NCI-H2196 treated with DMSO at 0.1 percent for 48 hours (cell line): ENCODE measurements at regions not wholly inside any gene's neighbourhood (a gene's known extent, or its start where the extent isn't known, plus 50 kb on each side); places are given as distances from the start of the nearest gene placed in this dataset.
"Not testable (repeated sequence)": the region's sequence is repeated elsewhere in the genome, so short reads cannot be mapped to it uniquely, and the experiment has no call there.

Experiments
- DNase-seq: peaks from one replicate; lab custom pipeline; 2025; ENCODE audit not compliant: unreplicated experiment; lab: John Stamatoyannopoulos, UW

DNA sequence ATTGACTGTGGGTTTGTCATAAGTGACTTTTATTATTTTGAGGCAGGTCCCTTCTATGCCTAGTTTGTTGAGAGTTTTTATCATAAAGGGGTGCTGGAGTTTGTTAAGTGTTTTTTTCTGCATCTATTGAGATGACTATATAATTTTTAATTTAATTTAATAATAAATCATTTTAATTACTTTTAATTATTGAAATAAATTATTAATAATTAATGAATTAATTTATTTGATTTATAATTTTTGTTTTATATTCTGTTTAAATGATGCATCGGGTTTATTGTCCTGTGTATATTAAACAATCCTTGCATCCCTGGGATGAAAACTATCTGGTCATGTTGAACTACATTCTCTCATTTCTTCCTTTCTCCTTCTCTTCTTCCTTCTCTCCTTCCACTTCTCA, 1352.2 kb upstream of the PRR20A start:
- DNase-seq, result no peak

DNA sequence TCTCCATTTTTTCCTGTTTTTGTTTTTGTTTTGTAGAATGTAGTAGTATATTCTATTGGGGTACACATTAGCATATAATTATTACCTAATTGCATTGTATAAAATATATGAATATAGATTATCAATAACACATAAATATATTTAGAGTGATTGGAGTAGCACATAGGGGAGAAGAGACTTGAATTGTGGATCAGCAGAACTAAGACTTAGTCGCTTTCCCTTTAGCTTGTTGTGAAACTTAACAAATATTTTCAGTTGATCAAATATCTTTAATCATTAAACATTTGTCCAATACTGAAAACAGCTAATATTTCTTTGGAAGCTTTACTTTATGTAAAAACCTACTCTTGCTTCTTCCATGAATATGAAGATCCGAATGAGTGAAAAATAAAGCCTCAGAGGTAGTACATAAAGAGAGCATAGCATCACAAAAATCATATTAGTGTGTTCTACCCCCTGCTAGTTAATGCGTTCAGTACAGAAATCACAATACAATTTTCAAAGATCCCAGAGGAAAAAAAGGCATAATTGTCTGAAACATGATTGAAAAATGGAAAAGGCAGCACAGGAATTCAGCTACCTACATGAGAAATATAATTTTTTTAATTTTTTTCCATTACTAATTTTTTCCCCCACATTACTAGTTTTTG, 1348.0 kb upstream of the PRR20A start:
- no peak for DNase-seq

DNA sequence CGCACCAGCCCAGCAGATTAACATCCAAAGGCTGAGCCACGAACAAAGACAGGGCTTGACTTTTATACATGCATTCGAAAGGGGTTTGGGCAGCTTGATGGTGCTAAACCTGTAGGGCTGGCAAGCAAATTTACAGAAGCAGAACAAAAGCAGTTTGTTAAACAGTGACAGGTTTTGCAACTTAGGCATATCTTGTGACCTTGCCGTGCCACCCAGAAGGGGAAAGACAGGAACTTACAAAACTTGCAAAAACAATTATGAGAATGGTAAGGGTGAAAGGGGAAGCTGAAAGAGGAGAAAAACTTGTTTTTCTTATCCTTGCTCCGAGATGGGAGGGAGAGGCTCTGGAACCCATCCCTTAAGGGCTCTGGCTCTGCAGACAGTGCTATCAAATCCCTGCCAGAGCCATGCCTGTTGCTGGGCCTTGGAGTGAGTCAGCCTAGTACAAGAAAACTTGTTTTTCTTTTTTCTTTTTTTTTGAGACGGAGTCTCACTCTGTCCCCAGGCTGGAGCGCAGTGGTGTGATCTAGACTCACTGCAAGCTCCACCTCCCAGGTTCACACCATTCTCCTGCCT, 1325.2 kb upstream of the PRR20A start:
- no peak for DNase-seq

DNA sequence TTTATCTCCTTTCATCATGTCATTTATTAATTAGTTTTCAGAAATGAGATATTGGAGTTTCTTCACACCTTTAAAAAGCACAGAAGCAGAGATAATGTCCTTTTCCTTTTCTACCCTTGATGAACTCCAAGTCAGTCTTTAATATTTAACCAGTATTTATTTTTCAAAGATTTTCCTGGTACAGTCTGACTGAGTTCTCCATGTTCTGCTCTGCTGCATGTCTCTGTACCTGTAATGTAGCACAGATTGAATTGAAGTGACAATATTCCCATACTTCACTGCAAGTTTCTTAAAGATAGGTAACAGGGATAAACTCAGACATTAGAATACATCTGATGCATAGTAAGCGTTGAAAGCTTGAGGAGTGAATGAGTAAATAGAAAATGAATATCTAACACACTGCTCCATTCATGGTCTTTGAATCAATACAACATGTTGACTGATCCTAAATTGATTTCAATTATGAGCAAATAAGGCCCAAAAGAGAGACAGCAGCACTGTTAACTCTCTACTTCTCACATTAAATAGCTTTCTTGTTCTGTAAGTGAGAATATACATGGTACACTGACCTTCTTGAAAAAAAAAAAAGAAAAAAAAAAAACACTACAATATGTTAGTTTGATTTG, 1323.6 kb upstream of the PRR20A start:
- no peak for DNase-seq

DNA sequence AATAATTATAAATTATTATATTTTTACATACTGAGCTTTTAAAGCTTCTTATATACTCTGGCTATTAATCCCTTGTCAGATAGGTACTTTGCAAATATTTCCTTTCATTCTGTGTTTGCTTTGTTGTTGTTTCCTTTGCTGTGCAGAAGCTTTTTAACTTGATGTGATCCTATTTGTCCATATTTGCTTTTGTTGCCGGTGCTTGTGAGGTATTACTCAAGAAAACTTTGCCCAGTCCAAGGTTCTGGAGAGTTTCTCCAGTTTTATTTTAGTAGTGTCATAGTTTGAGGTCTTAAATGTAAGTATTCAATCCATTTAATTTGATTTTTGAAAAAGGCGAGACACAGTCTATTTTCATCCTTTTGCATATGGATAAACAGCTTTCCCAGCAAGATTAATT, 1319.9 kb upstream of the PRR20A start:
- no peak for DNase-seq

DNA sequence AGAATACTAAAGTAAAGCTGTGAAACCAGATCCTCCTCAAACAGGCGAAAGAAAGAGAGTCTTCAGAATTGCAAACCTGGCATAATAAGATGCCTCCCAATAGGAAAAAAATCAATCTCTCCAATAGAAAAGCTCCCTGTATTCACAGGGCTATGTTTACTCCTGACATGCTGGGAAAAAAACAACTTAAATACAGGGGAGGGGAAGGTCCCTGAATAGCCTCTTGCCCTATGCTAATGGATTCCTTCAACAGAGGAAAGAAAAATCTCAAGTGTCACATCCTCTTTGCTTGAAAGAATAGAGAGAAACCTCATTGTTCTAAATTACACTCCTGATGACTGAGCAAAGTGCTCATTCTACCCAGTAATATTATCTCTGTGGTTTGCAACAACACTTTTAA, 1271.1 kb upstream of the PRR20A start:
- no peak for DNase-seq

DNA sequence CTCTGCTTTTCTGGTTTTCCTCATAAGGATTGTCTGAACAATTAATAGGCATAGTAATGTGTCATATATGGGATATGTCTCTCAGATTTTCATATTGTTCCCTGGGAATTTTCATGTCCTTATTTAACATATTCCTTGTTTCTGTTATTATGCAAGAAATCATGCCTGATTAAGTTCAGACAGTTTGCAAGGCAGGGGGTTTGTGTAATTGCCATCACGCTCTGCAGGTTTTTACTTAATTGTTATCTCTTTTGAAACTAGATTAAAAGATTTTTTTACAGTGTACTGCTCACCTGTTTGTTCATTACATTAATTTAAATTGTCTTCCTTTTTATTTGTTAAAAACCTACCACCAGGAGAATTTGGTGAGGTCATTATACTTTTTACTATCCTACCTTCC, 1253.2 kb upstream of the PRR20A start:
- DNase-seq, result no peak

DNA sequence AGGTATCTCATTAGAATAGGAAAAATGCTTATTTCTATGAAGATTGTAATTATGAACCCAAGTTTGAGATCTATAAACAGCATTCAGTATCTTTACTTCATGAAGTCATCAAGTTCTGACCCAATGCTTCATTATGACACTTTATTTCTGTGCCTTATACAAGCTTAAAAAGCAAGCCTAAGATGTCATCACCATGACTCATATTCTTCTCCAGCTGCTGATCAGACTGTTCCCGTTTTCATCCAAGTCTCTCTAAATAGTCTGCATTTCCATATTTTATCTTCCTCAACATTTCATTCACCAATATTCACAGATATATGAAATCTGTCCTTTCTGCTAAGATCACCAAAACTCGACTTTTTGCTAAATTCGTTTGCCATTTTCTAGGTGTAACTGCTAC, 1247.2 kb upstream of the PRR20A start:
- DNase-seq, result no peak

DNA sequence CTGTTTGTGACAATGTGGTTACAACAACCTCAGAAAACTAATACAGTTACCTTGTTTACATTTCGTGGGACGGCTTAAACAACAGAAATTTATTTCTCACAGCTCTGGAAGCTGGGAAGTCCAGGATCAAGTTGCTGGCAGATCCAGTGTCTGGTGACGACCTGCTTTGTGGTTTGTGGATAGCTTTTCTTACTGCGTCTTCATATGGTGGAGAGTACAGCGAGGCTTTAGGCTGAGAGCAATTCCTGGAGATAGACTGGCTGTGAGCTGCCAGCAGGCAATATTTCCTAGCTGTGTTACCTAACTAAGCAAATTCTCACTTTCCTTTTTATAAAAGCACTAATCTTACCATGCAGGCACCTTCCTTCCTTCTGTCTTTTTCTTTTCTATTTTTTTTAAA, 1203.5 kb upstream of the PRR20A start:
- DNase-seq, result no peak

DNA sequence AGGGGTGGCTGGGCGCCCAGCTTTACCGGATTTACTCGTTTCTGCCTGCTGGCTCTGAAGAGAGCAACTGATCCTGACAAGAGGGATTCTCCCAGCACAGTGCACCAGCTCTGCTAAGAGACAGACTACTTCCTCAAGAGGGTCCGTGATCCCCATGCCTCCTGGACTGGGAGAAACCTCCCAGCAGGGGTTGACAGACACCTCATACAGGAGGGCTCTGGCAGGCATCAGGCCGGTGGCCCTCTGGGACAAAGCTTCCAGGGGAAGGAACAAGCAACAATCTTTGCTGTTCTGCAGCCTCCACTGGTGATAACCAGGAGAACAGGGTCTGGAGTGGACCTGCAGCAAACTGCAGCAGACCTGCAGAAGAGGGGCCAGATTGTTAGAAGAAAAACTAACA, 1192.5 kb upstream of the PRR20A start:
- DNase-seq, result no peak

DNA sequence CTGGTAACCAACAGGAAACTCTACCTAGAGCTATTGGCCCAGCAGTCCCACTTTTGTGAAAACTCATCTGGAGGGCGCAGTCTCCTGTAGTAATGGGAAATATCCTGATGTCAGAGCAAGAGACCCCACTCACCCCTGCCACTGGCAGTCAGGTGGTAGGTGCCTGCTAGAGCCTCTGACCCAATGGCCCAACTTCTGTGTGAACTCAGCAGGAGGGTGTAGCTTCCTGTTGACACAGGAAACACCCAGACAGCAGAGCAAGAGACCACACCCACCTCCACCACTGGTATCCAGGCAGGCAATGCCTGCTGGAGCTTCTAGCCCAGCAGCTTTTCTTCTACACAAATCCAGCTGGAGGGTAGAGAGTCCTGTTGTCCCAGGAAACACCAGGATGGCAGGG, 1176.8 kb upstream of the PRR20A start:
- DNase-seq, result no peak

DNA sequence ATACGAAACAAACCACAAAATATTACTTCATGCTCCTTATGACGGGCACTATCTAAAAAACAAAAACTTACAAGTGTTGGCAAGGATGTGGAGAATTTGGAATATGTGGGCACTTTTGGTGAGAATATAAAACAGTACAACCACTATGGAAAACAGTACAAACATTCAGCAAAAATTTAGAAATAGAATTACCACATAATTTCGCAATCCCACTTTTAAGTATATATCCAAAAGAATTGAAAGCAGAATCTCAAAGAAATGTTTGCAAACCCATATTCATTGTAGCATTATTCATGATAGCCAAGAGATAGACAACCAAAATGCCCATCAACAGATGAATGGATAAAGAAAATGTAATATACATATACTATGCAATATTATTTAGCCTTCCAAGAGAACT, 1173.7 kb upstream of the PRR20A start:
- DNase-seq, result no peak

DNA sequence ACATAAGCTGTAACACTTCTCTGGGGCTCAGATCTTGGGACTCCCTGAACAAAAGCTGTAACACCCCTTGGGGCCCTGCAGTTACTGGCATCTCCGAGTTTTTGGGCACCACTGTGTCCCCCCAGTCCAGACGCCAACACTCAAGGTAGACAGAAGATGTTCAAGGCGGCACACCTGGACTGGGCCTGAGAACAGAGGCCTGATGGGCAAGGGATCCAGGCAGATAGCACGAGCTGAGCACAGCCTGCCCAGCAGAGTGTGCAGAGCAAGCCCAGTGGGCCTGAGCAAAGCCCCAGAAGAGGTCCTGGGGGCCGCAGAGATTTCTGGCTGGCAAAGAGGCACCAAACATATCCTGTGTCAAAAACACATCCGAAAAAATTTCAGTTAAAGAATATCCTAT, 1163.3 kb upstream of the PRR20A start:
- DNase-seq, result no peak

DNA sequence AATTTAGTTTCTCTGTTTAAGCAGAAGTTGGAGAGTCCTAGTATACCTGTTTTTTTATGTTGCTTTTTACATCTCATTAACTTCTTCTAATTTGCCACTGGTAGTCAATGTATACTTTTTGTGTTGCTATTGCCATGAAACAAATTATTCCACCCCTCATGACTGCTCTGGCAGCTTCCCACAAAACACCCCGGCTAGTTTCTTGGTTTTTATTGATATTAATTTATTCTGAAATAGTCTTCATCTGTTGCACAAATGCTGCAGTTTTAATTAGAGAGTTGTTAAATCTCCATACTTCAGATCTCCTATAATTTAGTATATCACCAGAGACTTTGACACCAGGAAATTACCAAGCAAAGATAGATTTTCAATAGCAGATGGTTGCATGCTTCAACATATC, 1159.3 kb upstream of the PRR20A start:
- DNase-seq, result no peak

DNA sequence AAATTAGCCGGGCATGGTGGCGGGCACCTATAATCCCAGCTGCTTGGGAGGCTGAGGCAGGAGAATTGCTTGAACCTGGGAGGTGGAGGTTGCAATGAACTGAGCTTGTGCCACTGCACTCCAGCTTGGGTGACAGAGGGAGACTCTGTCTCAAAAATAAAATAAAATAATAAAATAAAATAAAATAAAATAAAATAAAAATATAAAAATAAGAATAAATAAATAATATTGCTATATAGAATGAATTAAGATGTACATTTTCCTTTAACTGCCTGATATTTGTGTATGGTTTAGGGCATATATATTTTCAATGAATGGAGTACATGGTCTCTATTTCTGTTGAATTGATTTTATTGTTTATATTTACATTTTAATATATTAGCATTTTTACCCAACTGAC, 1156.7 kb upstream of the PRR20A start:
- not testable (repeated sequence) for DNase-seq

DNA sequence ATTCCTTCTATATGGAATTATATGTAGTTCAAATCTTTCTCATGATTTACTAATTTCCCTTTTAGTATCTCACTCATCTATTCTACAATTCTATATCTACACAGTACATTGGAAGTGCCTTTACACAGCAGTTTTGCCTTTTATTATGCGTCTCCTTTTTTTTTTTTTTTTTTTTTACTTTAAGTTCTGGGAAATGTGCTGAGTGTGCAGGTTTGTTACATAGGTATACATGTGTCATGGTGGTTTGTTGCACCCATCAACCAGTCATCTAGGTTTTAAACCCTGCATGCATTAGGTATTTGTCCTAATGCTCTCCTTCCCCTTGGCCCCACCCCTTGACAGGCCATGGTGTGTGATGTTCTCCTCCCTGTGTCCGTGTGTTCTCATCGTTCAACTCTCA, 1150.1 kb upstream of the PRR20A start:
- no peak for DNase-seq

DNA sequence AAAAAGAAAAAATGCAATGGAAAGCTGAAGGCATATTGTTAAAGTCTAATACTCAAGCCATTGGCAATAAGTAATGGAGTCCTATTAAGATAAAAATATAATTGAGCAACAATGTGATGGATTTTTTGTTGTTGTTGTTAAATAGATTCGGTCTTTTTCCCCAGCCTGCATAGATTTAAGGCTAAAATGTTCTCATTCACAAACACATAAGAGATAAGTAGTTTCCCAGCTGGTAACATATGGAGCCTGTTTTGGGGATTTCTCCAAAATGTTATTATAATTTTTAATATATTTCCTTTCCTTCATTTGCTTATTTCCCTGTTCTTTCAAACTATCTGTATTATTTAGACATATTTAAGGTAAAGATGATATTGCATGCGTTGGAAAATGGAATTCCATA, 1149.1 kb upstream of the PRR20A start:
- DNase-seq, result no peak

DNA sequence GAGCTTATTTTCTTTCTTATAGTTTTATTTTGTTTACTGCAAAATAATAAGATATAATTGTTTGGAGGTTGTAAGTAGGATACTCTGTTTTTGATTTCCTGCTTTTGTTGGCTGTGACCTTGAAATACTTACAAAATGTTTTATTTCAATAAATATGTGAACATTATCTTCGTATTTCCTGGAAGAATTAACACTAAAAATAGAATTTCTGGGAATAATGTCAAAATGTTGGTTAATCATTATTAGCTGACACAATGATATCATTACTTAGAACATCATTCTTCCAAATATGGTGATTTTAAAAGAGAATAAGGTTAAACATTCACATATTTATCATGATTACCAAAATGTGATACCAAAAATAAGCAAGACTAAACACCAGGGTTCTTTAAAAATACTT, 1148.6 kb upstream of the PRR20A start:
- DNase-seq, result no peak

DNA sequence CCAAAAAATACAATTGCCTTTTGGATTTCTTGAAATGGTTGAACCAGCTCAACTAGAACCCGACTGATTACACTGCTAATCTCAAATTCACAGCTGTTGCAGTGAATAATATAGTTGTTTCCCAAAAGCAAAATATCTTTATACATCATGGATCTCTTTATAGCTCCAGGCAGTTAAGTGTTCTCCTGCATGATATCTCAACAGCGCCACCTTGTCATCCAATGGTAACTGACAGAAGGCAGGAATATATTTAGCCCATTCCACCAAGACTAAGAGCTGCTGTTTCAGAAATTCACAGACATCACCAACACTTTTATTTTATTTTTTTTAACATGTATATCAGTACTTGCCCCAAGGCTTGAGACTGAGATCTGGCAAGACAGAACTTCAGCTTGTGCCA, 1141.0 kb upstream of the PRR20A start:
- DNase-seq, result no peak

DNA sequence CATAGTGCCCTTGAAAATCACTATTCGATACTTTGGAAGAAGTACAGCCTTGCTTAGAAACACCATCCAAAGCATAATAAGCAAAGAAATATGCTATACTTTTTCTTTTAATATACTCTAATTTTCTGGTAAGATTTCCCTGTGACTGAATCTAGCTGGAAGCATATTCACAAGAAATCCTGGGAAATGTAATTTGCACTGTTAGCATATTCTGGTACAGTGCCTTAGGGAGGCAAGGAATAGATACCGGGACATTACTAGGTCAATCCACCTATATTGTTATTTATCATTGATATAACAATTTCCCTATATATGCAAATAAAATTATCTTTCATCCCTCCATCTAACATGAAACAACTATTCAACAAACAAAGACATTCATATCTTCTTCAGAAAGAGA, 1131.3 kb upstream of the PRR20A start:
- DNase-seq, result no peak

DNA sequence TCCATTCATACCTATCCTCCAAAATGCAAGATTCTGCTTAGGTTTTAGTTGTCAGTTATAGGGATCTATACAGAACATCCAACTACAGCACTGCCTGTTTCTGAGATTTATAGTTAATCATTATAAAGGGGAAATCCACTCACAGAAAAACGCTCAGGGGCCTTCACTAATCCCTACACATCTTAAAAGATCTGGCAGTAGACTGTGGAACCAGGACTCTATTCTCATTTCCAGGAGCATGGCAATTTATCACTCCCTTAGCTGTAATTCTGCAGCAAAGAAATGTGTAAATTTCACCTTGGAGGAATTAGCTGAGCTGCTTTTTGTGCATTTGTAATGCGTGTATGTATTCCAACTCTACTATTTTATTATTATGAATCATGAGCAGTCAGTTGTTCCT, 1128.1 kb upstream of the PRR20A start:
- no peak for DNase-seq

DNA sequence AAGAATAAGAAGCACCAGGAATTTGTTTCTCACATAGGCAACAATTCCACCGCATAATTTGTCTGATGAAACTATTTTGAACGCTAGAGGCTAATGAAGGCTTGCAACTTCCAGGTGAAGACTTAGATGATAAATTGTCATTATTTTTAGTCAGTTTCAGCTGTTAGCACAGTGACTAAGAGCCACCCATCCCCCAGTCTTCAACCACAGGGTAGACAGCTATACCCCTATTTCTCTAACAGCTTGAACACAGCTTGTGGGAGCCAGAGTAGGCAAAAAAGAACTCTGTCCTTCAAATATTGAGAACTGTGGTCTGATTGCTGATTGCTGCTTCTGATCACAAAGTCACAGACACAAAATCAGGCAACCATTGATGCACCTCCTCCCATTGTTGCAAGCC, 1124.8 kb upstream of the PRR20A start:
- no peak for DNase-seq

DNA sequence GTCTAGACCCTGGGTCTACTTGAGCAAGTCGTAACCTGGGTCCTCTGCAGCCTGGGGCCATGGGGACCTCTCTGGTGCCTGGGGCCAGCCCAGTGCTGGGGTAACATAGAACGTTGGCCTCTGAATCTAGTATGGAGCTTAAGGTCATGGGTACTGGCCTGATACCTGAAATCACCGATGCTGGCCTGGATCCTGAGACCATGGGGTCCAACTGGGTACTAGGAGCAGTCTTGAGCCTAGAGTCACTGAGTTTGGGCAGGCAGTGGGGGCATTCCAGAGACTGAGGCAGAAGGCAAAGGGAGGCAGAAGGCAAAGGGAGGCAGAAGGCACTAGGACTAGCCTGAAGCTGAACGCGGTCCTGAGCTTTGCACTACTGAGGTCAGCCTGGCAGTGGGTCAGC, 1121.1 kb upstream of the PRR20A start:
- no peak for DNase-seq
